Lower leg skin (tissue), 4 donors: ENCODE measurements at regions not wholly inside any gene's neighbourhood (a gene's known extent, or its start where the extent isn't known, plus 50 kb on each side); places are given as distances from the start of the nearest gene placed in this dataset.

ENCODE experiments used
- DNase-seq, 2 donors: peaks; one replicate each; pipeline ENCODE4 v3.0.0-alpha.2; 2019; ENCODE audit warnings: low spot score in 2 of 2
- H3K4me3 ChIP-seq: fragments of 200-600 bp; sonication (generic); 2 replicates; pipeline ENCODE4 v1.5.1; 2017; ENCODE audit warnings: mild to moderate bottlenecking, low read depth; ENCODE audit not compliant: poor library complexity, severe bottlenecking
- CTCF ChIP-seq, 3 donors: fragments of 450-650 bp; IDR thresholded peaks; one replicate each; pipeline ENCODE4 v1.5.1; 2016; ENCODE audit warnings: antibody characterized with exemption in 3 of 3, mild to moderate bottlenecking in 3 of 3, moderate library complexity in 2 of 3
- POLR2A ChIP-seq, 2 donors: fragments of 450-650 bp; IDR thresholded peaks; one replicate each; pipeline ENCODE4 v1.6.1; 2016 to 2017; ENCODE audit warnings: antibody characterized with exemption in 2 of 2, mild to moderate bottlenecking in 1 of 2, moderate library complexity in 1 of 2
- WGBS, 2 donors: methylation state at CpG; one replicate each; pipeline ENCODE4 v1.1.5; 2018; 5-methylcytosine and 5-hydroxymethylcytosine counted together
- intact Hi-C: fragments of 100-400 bp; cut with DNase I; formaldehyde crosslinking; loops from one replicate; pipeline ENCODE4 v1.15.0; 2023; ENCODE audit warnings: low total_unique reads

DNA sequence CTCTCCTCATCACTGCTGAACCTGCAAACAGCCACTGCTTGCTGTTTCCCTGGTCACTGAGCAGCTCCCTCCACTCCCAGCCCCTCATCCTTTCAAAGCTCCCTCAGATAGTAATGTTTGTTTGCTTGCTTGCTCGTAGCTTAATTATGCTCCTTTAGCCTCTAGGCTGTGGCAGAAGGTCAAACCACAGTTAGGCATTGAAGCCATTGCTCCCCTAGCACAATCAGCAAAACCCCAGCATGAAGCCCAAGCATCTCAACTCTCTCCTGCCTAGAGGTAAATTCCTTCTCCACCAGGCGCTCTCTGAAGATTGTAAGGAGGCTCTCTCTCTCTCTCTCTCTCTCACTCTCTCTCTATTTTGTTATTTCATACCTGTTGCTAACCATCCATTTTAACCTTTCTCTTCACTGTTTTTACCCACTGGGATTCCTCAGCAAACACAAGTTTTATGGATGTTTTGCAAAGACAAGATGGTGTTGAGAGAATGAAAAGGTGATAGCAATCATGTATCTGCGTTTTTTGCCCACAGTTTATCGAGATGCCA, 135.9 kb upstream of the HNRNPA3 start:
- intact Hi-C loops: no loop called here
- no peak overlapping the region for H3K4me3 ChIP-seq
- TF ChIP-seq POLR2A (IDR thresholded peaks at IDR 0.05): no peak
- no peak for TF ChIP-seq CTCF (IDR thresholded peaks at IDR 0.05)
- WGBS, 2 donors: 67 to 75% methylated on average over 4 of the region's 4 CpGs
- DNase-seq: no peak

DNA sequence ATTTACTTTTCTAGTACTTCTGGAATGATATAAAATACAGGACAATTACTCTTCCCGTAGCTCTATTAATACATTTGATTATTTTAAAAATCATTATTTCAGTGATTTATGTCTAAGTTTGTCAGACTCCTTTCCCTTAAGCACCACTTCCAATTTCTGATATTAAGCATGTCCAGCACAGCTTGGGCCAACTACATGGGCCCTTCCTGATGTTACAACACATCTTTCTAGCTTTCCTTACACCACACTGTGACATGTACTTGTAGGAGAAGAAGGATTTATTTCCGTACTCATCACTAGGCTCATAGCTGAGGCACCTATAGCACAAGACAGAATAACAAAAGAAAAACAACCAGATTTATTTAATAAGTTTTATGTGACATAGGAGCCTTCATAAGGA, 134.8 kb upstream of the HNRNPA3 start:
- no peak overlapping the region for H3K4me3 ChIP-seq
- intact Hi-C loops: no loop called here
- TF ChIP-seq POLR2A (IDR thresholded peaks at IDR 0.05): no peak
- no peak for TF ChIP-seq CTCF (IDR thresholded peaks at IDR 0.05)
- DNase-seq: no peak
- WGBS, 2 donors: 72 to 96% methylated on average over 2 of the region's 2 CpGs

GRCh38 chr2:177078416-177078815, 134.2 kb upstream of the HNRNPA3 start:
- 43 to 55% methylated on average over 3 of the region's 3 CpGs for WGBS, 2 donors
- intact Hi-C loops: no loop called here
- TF ChIP-seq CTCF (IDR thresholded peaks at IDR 0.05) (no peak), POLR2A (IDR thresholded peaks at IDR 0.05) (no peak)
- no peak overlapping the region for H3K4me3 ChIP-seq
- DNase-seq: peak; percentile 37 to 88

DNA sequence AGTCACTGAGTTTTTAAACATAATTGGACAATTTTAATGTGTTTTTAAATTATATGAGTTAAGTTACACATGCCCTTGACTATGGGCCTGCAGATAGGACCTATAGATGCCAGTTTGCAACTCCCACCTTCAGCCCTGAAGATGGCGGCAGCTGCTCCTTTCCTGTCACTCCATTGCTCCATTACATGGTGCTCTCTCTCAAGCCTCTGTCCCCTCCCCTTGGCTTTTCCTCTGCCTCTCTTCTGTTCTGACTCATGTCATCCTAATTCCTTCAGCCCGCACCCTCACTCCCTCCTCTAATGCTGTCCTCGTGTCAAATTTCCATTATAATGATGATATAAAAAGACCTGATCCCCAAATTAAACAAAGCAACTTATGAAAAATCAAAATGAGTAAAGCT, 133.7 kb upstream of the HNRNPA3 start:
- no peak overlapping the region for H3K4me3 ChIP-seq
- intact Hi-C loops: no loop called here
- WGBS, 2 donors: 48 to 59% methylated on average over 3 of the region's 3 CpGs
- no peak for DNase-seq
- TF ChIP-seq CTCF (IDR thresholded peaks at IDR 0.05) (no peak), POLR2A (IDR thresholded peaks at IDR 0.05) (no peak)

GRCh38 chr2:177080746-177081284, 131.8 kb upstream of the HNRNPA3 start:
- intact Hi-C loops: no loop called here
- TF ChIP-seq POLR2A (IDR thresholded peaks at IDR 0.05): no peak
- DNase-seq: no peak
- no peak overlapping the region for H3K4me3 ChIP-seq
- WGBS, 2 donors: 47 to 69% methylated on average over 3 of the region's 3 CpGs

- intact Hi-C loops: no loop called here
- TF ChIP-seq CTCF (IDR thresholded peaks at IDR 0.05) (no peak), POLR2A (IDR thresholded peaks at IDR 0.05) (no peak)
- no peak overlapping the region for H3K4me3 ChIP-seq
- WGBS, 2 donors: 58 to 61% methylated on average over 4 of the region's 4 CpGs
- no peak for DNase-seq
Observed at GRCh38 chr2:177084607-177085006, 128.0 kb upstream of the HNRNPA3 start.
